H1 (cell line): ENCODE measurements at regions not wholly inside any gene's neighbourhood (a gene's known extent, or its start where the extent isn't known, plus 50 kb on each side); places are given as distances from the start of the nearest gene placed in this dataset.

ENCODE experiments used
- CTCF ChIA-PET: fragments of 300-600 bp; sonication (Branson Sonifier 250); formaldehyde crosslinking; loops from one replicate; lab custom pipeline; 2021; ENCODE audit not compliant: partially characterized antibody; lab: Charles Lee
- POLR2A ChIA-PET: fragments of 300-600 bp; sonication (Branson Sonifier 250); formaldehyde crosslinking; loops from one replicate; lab custom pipeline; 2021; ENCODE audit warnings: inconsistent platforms; ENCODE audit not compliant: partially characterized antibody; lab: Charles Lee
- DNase-seq, 2 experiments: peaks; one replicate each; pipeline versions ENCODE4 v3.0.0 to v3.0.0-alpha.2; 2010 to 2022; ENCODE audit warnings: low spot score in 2 of 2, low read depth in 1 of 2, mixed read lengths in 1 of 2
- FAIRE-seq: peaks from 2 replicates; lab custom pipeline; 2011; peaks lifted over from hg19 to GRCh38; lab: Jason Lieb, UNC
- H2AFZ ChIP-seq: 2 replicates; pipeline ENCODE4 v1.8.1; 2012; ENCODE audit warnings: low read length, inconsistent platforms
- H2AK5ac ChIP-seq: 2 replicates; pipeline ENCODE4 v1.6.1; 2013; ENCODE audit warnings: low read depth, low read length
- H2BK120ac ChIP-seq: replicated peaks from 2 replicates; pipeline ENCODE3; 2013; ENCODE audit warnings: low read depth, low read length, inconsistent platforms
- H2BK12ac ChIP-seq: 2 replicates; pipeline ENCODE4 v1.6.1; 2013; ENCODE audit warnings: low read depth, low read length
- H2BK15ac ChIP-seq: 2 replicates; pipeline ENCODE4 v1.6.1; 2013; ENCODE audit warnings: low read length
- H2BK20ac ChIP-seq: 2 replicates; pipeline ENCODE4 v1.6.1; 2013; ENCODE audit warnings: low read length
- H2BK5ac ChIP-seq: 2 replicates; pipeline ENCODE4 v1.6.1; 2013; ENCODE audit warnings: low read depth, low read length
- H3K14ac ChIP-seq: 2 replicates; pipeline ENCODE4 v1.6.1; 2013; ENCODE audit warnings: inconsistent platforms; ENCODE audit not compliant: insufficient read length
- H3K18ac ChIP-seq: 2 replicates; pipeline ENCODE4 v1.6.1; 2013; ENCODE audit warnings: low read length; ENCODE audit errors: extremely low read depth
- H3K23ac ChIP-seq: 2 replicates; pipeline ENCODE4 v1.6.1; 2013; ENCODE audit warnings: inconsistent platforms; ENCODE audit not compliant: insufficient read length
- H3K23me2 ChIP-seq: 2 replicates; pipeline ENCODE4 v1.6.1; 2013; ENCODE audit warnings: low read depth, low read length
- H3K27ac ChIP-seq: 2 replicates; pipeline ENCODE4 v1.6.1; 2011; ENCODE audit warnings: low read depth, low read length, inconsistent platforms
- H3K27me3 ChIP-seq, 4 experiments: replicated peaks in 1 of 4; 1 replicate in 1 of 4; 2 replicates in 3 of 4; pipeline versions ENCODE4 v1.6.1 to v1.8.1; 2011 to 2013; ENCODE audit warnings: low read length in 3 of 4, mild to moderate bottlenecking in 3 of 4, inconsistent platforms in 2 of 4, mixed read lengths in 2 of 4, moderate library complexity in 1 of 4; ENCODE audit not compliant: control insufficient read depth in 3 of 4, insufficient read depth in 3 of 4; ENCODE audit errors: extremely low read depth in 1 of 4
- H3K36me3 ChIP-seq, 4 experiments: 2 replicates each; pipeline versions ENCODE4 v1.6.1 to v1.8.1; 2011 to 2013; ENCODE audit warnings: mild to moderate bottlenecking in 4 of 4, low read length in 3 of 4, moderate library complexity in 2 of 4, control low read depth in 1 of 4, inconsistent platforms in 1 of 4; ENCODE audit not compliant: insufficient read depth in 4 of 4, control insufficient read depth in 2 of 4
- H3K4ac ChIP-seq: replicated peaks from 2 replicates; pipeline ENCODE3; 2013; ENCODE audit warnings: low read length, low read depth, mixed read lengths, inconsistent platforms; ENCODE audit not compliant: insufficient read length
- H3K4me1 ChIP-seq, 4 experiments: replicated peaks in 1 of 4; 1 replicate in 1 of 4; 2 replicates in 3 of 4; pipeline versions ENCODE4 v1.6.1 to v1.8.1; 2011 to 2013; ENCODE audit warnings: low read length in 3 of 4, inconsistent platforms in 2 of 4, mixed read lengths in 1 of 4; ENCODE audit not compliant: insufficient read depth in 4 of 4, control insufficient read depth in 3 of 4
- H3K4me2 ChIP-seq, 2 experiments: 2 replicates each; pipeline versions ENCODE4 v1.6.1 to v1.8.1; 2011 to 2013; ENCODE audit warnings: low read depth in 2 of 2, low read length in 2 of 2, control low read depth in 1 of 2, inconsistent platforms in 1 of 2, mild to moderate bottlenecking in 1 of 2; ENCODE audit not compliant: insufficient read depth in 1 of 2
- H3K4me3 ChIP-seq, 4 experiments: fragments of 200-600, 300-600 bp in 1 of 4; sonication (generic), shearing (Covaris generic), sonication (Bioruptor Twin) in 1 of 4; 2 replicates each; pipeline versions ENCODE4 v1.5.1 to v1.8.1; 2011 to 2016; ENCODE audit warnings: low read length in 4 of 4, low read depth in 3 of 4, control low read depth in 2 of 4, inconsistent platforms in 2 of 4, mild to moderate bottlenecking in 2 of 4, mixed read lengths in 1 of 4, moderate library complexity in 1 of 4; ENCODE audit not compliant: insufficient read depth in 2 of 4; ENCODE audit errors: extremely low read depth in 1 of 4
- H3K56ac ChIP-seq: replicated peaks from 2 replicates; pipeline ENCODE3; 2013; ENCODE audit warnings: low read depth, mild to moderate bottlenecking, mixed read lengths, low read length, inconsistent platforms; ENCODE audit not compliant: insufficient read length
- H3K79me1 ChIP-seq: 2 replicates; pipeline ENCODE4 v1.6.1; 2013; ENCODE audit warnings: low read depth, low read length, control low read depth
- H3K79me2 ChIP-seq, 2 experiments: 2 replicates each; pipeline versions ENCODE4 v1.6.1 to v1.8.1; 2012 to 2013; ENCODE audit warnings: low read length in 2 of 2, mild to moderate bottlenecking in 2 of 2, inconsistent platforms in 1 of 2; ENCODE audit not compliant: insufficient read depth in 2 of 2, control insufficient read depth in 1 of 2
- H3K9ac ChIP-seq, 4 experiments: replicated peaks in 1 of 4; 1 replicate in 1 of 4; 2 replicates in 3 of 4; pipeline versions ENCODE4 v1.6.1 to v1.8.1; 2011 to 2013; ENCODE audit warnings: low read depth in 3 of 4, low read length in 3 of 4, control low read depth in 2 of 4, mild to moderate bottlenecking in 2 of 4, moderate library complexity in 2 of 4, inconsistent platforms in 1 of 4; ENCODE audit errors: extremely low read depth in 1 of 4
- H3K9me3 ChIP-seq, 2 experiments: 2 replicates each; pipeline versions ENCODE4 v1.6.1 to v1.8.1; 2012 to 2013; ENCODE audit warnings: mild to moderate bottlenecking in 2 of 2, moderate library complexity in 2 of 2, control low read depth in 1 of 2, inconsistent platforms in 1 of 2, low read depth in 1 of 2, low read length in 1 of 2, mixed read lengths in 1 of 2; ENCODE audit not compliant: insufficient read depth in 2 of 2
- H4K20me1 ChIP-seq, 2 experiments: replicated peaks in 1 of 2; 2 replicates each; pipeline versions ENCODE3 to v1.8.1; 2011 to 2013; ENCODE audit warnings: inconsistent platforms in 2 of 2, low read length in 2 of 2, mild to moderate bottlenecking in 1 of 2; ENCODE audit not compliant: insufficient read depth in 2 of 2, control insufficient read depth in 1 of 2
- H4K5ac ChIP-seq: 2 replicates; pipeline ENCODE4 v1.6.1; 2013; ENCODE audit warnings: low read length, low read depth, mixed read lengths, inconsistent platforms; ENCODE audit not compliant: insufficient read length
- H4K8ac ChIP-seq: 2 replicates; pipeline ENCODE4 v1.8.0; 2013; ENCODE audit warnings: mild to moderate bottlenecking, moderate library complexity, low read length, inconsistent platforms; ENCODE audit not compliant: insufficient read depth; ENCODE audit errors: extremely low read depth
- H4K91ac ChIP-seq: replicated peaks from 2 replicates; pipeline ENCODE3; 2013; ENCODE audit warnings: low read length, mixed read lengths, inconsistent platforms; ENCODE audit not compliant: insufficient read length
- ASH2L ChIP-seq: fragments of 200-600, 300-600 bp; sonication (generic); IDR thresholded peaks from one replicate; pipeline ENCODE4 v1.7.1; 2017; ENCODE audit warnings: low read length
- BRCA1 ChIP-seq: IDR thresholded peaks from 2 replicates; pipeline ENCODE4 v1.6.1; 2012; ENCODE audit warnings: low read depth, low read length, improper control_type of control experiment
- CBX5 ChIP-seq: fragments of 300-800, 300-1000 bp; sonication (generic); IDR thresholded peaks from 2 replicates; pipeline ENCODE4 v1.7.1; 2016; ENCODE audit warnings: antibody characterized with exemption, low read length, low read depth
- CEBPB ChIP-seq: IDR thresholded peaks from 2 replicates; pipeline ENCODE4 v1.6.1; 2012; ENCODE audit warnings: low read depth, low read length
- CTBP2 ChIP-seq: IDR thresholded peaks from 2 replicates; pipeline ENCODE4 v1.7.0; 2011; ENCODE audit warnings: borderline replicate concordance, mild to moderate bottlenecking, moderate library complexity, mixed read lengths, low read length; ENCODE audit not compliant: insufficient read depth, insufficient read length
- EZH2 ChIP-seq: fragments of 200-600 bp; sonication (generic); IDR thresholded peaks from 2 replicates; pipeline ENCODE4 v1.7.1; 2012; ENCODE audit warnings: low read depth, mild to moderate bottlenecking, moderate library complexity, low read length, inconsistent platforms; ENCODE audit not compliant: severe bottlenecking
- HDAC2 ChIP-seq, 2 experiments: fragments of 300-600 bp in 1 of 2; sonication (generic) in 1 of 2; IDR thresholded peaks; 2 replicates each; pipeline ENCODE4 v1.6.1; 2011 to 2012; ENCODE audit warnings: low read depth in 2 of 2, low read length in 2 of 2, mild to moderate bottlenecking in 2 of 2, moderate library complexity in 2 of 2, borderline replicate concordance in 1 of 2, inconsistent platforms in 1 of 2
- POLR2AphosphoS5 ChIP-seq: IDR thresholded peaks from 2 replicates; pipeline ENCODE4 v1.6.1; 2011; ENCODE audit warnings: low read depth, low read length
- POU5F1 ChIP-seq: IDR thresholded peaks from 2 replicates; pipeline ENCODE4 v1.6.1; 2011; ENCODE audit warnings: low read depth, mild to moderate bottlenecking, low read length, moderate library complexity
- RAD21 ChIP-seq, 2 experiments: IDR thresholded peaks in 1 of 2; conservative IDR thresholded peaks in 1 of 2; 2 replicates each; pipeline ENCODE4 v1.6.1; 2011; ENCODE audit warnings: low read depth in 2 of 2, low read length in 2 of 2, improper control_type of control experiment in 1 of 2, inconsistent platforms in 1 of 2, mild to moderate bottlenecking in 1 of 2, moderate library complexity in 1 of 2
- RBBP5 ChIP-seq: IDR thresholded peaks from 2 replicates; pipeline ENCODE4 v1.7.1; 2012; ENCODE audit warnings: low read depth, mild to moderate bottlenecking, inconsistent platforms, low read length, moderate library complexity, borderline replicate concordance
- SP2 ChIP-seq: IDR thresholded peaks from 2 replicates; pipeline ENCODE4 v1.6.1; 2012; ENCODE audit warnings: mild to moderate bottlenecking, low read length, inconsistent platforms
- SRF ChIP-seq: IDR thresholded peaks from 2 replicates; pipeline ENCODE4 v1.6.1; 2011; ENCODE audit warnings: mild to moderate bottlenecking, low read depth, low read length, moderate library complexity
- TAF7 ChIP-seq: optimal IDR thresholded peaks from 2 replicates; pipeline ENCODE3; 2011; ENCODE audit warnings: low read depth, mild to moderate bottlenecking, inconsistent platforms, low read length, moderate library complexity, borderline replicate concordance
- ZNF274 ChIP-seq: IDR thresholded peaks from 2 replicates; pipeline ENCODE4 v1.7.0; 2012; ENCODE audit warnings: low read length, borderline replicate concordance; ENCODE audit errors: extremely low read depth
- WGBS, 2 experiments: shearing (Covaris generic) in 1 of 2; methylation state at CpG; one replicate each; pipeline versions ENCODE4 v1.1.6 to v1.1.7; 2013 to 2015; ENCODE audit warnings: low lambda C conversion rate in 2 of 2, mixed read lengths in 2 of 2, inconsistent platforms in 1 of 2, low coverage in 1 of 2, missing lambda C conversion rate in 1 of 2; ENCODE audit not compliant: insufficient replicate concordance in 2 of 2, insufficient coverage in 1 of 2, insufficient read length in 1 of 2; ENCODE audit errors: extremely low coverage in 1 of 2, missing lambda C conversion rate in 1 of 2; 5-methylcytosine and 5-hydroxymethylcytosine counted together

- Histone ChIP-seq H2AK5ac (no peak overlapping the region), H3K23ac (no peak overlapping the region), H2AFZ (no peak overlapping the region), H2BK5ac (no peak overlapping the region), H3K23me2 (no peaks in the 10 kb centered on the region), H3K36me3 (no peaks in the 10 kb centered on the region), H3K79me1 (no peaks in the 10 kb centered on the region), H3K4ac (no peak overlapping the region), H3K27me3 (peaks cover 0 to 1% (median 0%) of the 10 kb centered on the region in 4 experiments; a peak in 1 of 7 replicates), H2BK20ac (no peak overlapping the region), H3K56ac (no peak overlapping the region), H3K9me3 (peaks cover 6 to 13% of the 10 kb centered on the region in 2 experiments; a peak in 3 of 4 replicates), H4K20me1 (no peaks in the 10 kb centered on the region), H3K18ac (no peak overlapping the region), H2BK12ac (no peak overlapping the region), H3K4me1 (no peaks in the 10 kb centered on the region), H3K14ac (no peak overlapping the region), H3K4me2 (no peak overlapping the region), H4K5ac (no peak overlapping the region), H4K8ac (no peak overlapping the region), H2BK15ac (no peak overlapping the region), H3K79me2 (no peaks in the 10 kb centered on the region), H3K4me3 (no peak overlapping the region), H4K91ac (no peak overlapping the region), H3K27ac (no peak overlapping the region), H2BK120ac (no peak overlapping the region), H3K9ac (no peak overlapping the region)
- FAIRE-seq (no peak), DNase-seq (no peak)
- 94% methylated on average over 2 of the region's 2 CpGs; no CpG with 5 or more reads in 1 of the 2 experiments for WGBS, 2 experiments
- ChIA-PET CTCF (interaction anchor here (1.0 to 2.8 kb wide), 2 partner anchors 8 to 257 kb away, joined by 4 to 15 read pairs; no protein-coding TSS in a partner anchor), POLR2A (no interaction called here)
- no peak for TF ChIP-seq CEBPB
- TF ChIP-seq POU5F1, result no peak
- no peak for TF ChIP-seq RAD21 (IDR thresholded peaks at IDR 0.05 in 1 of 2, conservative IDR thresholded peaks at IDR 0.05 in 1 of 2; ENCODE audit: low read depth in 2 of 2, low read length in 2 of 2)
- no peak for TF ChIP-seq BRCA1
- TF ChIP-seq SP2, result no peak
- no peak for TF ChIP-seq CBX5
- TF ChIP-seq EZH2, result no peak
- no peak for TF ChIP-seq HDAC2 (IDR thresholded peaks at IDR 0.05; ENCODE audit: borderline replicate concordance in 1 of 2, low read depth in 2 of 2, low read length in 2 of 2)
- no peak for TF ChIP-seq TAF7
- no peak for TF ChIP-seq ASH2L
- no peak for TF ChIP-seq SRF
- no peak for TF ChIP-seq RBBP5
- no peak for TF ChIP-seq POLR2AphosphoS5
- no peak for TF ChIP-seq CTBP2
- no peak for TF ChIP-seq ZNF274
Observed at GRCh38 chr16:86261379-86261778, 248.9 kb upstream of the FOXF1 start.
